C4-2B (cell line): ENCODE measurements at regions not wholly inside any gene's neighbourhood (a gene's known extent, or its start where the extent isn't known, plus 50 kb on each side); places are given as distances from the start of the nearest gene placed in this dataset.
"Not testable (repeated sequence)": the region's sequence is repeated elsewhere in the genome, so short reads cannot be mapped to it uniquely, and the experiment has no call there.

Source experiments
- H3K27ac ChIP-seq: fragments of 450-650 bp; 2 replicates; pipeline ENCODE4 v1.5.1; 2017
- ZFX ChIP-seq: fragments of 450-650 bp; IDR thresholded peaks from 2 replicates; pipeline ENCODE4 v1.6.1; 2017
- TF ChIP-seq, protein P1 (sequence below): fragments of 450-650 bp; conservative IDR thresholded peaks from 2 replicates; pipeline ENCODE4 v1.5.1; 2017; ENCODE audit warnings: mild to moderate bottlenecking

DNA sequence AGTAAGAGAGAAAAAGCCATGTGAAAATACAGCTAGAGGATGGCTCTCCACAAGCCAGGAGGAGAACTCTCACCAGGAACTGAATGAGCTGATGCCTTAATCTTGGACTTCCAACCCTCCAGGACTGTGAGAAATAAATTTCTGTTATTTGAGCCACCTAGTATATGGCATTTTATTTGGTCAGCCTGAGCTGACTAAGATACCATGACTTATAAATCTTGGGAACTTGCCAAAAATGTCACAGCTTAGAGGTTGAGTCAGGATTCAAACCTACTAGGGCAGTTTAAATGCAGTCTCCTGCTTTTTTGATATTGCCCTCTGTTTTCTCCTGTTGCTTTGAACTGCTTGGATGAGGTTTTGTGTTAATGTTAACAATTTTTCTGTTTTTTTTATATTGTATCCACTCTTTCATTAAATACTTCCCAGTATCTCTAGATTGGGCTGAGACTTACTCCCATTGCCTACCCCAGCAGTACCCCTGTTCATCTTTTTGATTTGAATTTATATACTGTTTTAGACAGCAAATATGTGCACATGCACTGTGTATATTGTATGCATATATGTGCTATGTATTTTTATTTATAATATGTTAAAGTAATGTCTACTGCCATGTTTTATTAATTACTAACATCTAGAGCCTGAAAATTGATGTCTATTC lies 1223.2 kb downstream of the OTOL1 start:
- no peak overlapping the region for H3K27ac ChIP-seq

DNA sequence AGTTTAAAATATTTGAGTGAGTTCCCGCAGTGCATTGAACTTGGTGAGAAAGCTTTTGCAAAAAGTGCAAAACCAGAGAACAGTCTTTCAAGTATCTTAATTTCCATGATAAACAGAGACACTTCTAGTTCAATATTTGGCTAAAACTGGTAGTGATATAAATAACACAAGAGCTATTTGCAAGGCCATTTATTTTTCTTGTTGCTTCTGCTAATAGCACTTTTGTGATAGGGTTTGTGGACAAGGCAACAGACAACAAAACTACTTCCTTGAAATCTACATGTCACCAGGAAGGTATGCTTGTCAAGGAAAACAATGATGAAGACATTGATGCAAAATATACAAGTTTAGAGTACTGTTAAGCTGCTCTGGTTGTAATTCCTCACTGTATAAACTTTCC lies 1225.1 kb downstream of the OTOL1 start:
- no peak for TF ChIP-seq ZFX
- TF ChIP-seq, protein P1, sequence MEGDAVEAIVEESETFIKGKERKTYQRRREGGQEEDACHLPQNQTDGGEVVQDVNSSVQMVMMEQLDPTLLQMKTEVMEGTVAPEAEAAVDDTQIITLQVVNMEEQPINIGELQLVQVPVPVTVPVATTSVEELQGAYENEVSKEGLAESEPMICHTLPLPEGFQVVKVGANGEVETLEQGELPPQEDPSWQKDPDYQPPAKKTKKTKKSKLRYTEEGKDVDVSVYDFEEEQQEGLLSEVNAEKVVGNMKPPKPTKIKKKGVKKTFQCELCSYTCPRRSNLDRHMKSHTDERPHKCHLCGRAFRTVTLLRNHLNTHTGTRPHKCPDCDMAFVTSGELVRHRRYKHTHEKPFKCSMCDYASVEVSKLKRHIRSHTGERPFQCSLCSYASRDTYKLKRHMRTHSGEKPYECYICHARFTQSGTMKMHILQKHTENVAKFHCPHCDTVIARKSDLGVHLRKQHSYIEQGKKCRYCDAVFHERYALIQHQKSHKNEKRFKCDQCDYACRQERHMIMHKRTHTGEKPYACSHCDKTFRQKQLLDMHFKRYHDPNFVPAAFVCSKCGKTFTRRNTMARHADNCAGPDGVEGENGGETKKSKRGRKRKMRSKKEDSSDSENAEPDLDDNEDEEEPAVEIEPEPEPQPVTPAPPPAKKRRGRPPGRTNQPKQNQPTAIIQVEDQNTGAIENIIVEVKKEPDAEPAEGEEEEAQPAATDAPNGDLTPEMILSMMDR, result no peak
- H3K27ac ChIP-seq, result no peak overlapping the region

More for the DNA sequence above, 1223.2 kb downstream of the OTOL1 start:
- no peak for TF ChIP-seq ZFX
- TF ChIP-seq, protein P1, result no peak

DNA sequence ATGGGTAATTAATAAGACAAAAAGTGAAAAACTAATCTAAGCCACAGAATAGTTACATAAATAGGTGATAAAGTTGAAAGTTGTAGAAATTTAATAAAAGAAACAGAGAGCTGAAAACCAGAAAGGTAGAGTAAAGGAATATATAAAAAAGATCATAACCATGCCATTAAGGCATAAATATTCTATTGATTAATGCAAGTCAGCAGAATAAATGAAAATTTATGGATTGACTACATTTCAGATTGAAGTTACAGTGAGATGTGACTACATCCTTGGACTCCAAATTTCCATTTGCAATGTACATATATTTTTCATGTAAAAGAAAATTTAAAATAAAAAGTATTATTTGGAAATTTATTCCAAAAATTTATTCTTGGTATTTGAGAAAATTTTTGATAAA lies 1225.7 kb downstream of the OTOL1 start:
- H3K27ac ChIP-seq, result no peak overlapping the region
- no peak for TF ChIP-seq ZFX
- TF ChIP-seq, protein P1, result no peak

DNA sequence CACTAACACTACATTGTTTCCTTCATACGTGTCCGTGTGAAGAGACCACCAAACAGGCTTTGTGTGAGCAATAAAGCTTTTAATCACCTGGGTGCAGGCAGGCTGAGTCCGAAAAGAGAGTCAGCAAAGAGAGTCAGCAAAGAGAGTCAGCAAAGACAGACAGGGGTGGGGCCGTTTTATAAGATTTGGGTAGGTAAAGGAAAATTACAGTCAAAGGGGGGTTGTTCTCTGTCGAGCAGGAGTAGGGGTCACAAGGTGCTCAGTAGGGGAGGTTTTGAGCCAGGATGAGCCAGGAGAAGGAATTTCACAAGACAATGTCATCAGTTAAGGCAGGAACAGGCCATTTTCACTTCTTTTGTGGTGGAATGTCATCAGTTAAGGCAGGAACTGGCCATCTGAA lies 1226.2 kb downstream of the OTOL1 start:
- not testable (repeated sequence) for H3K27ac ChIP-seq

DNA sequence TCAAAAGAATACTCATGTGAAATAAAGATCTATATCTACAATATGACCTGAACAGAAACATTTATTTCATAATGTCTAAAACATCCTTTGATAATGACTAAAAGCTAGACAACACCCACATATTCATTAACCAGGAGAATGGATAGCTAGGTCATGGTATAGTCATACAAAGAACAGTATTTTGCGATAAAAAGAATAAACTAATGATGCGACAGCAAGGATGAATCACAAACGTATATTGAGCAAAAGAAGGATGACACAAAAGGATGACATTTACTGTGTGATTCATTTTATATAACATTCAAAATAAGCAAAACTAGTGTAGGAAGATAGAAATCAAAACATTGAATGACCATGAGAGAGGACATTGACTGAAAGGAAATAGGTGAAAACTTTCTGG lies 1233.1 kb downstream of the OTOL1 start:
- TF ChIP-seq, protein P1, result no peak
- TF ChIP-seq ZFX, result no peak
- no peak overlapping the region for H3K27ac ChIP-seq

DNA sequence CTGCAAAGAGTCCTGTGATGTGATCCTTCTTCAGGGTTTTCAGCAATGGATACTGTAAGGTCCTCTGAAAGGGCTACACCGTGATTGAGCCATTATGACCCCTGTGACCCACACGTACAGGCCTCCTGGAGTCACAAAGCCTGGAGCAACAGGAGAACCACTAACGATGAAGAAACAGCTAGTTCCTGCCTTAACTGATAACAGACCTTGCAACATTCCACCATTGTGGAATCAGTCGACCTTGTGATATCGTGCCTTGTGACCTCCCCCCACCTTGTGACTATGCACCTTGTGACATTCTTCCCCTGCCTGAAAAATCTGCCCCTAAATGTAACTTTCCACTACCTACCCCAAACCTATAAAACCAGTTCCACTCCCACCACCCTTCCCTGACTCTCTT lies 1235.4 kb downstream of the OTOL1 start:
- H3K27ac ChIP-seq, result not testable (repeated sequence)

GRCh38 chr3:162738784-162739183 lies 1242.2 kb downstream of the OTOL1 start:
- TF ChIP-seq, protein P1, result no peak
- no peak for TF ChIP-seq ZFX

DNA sequence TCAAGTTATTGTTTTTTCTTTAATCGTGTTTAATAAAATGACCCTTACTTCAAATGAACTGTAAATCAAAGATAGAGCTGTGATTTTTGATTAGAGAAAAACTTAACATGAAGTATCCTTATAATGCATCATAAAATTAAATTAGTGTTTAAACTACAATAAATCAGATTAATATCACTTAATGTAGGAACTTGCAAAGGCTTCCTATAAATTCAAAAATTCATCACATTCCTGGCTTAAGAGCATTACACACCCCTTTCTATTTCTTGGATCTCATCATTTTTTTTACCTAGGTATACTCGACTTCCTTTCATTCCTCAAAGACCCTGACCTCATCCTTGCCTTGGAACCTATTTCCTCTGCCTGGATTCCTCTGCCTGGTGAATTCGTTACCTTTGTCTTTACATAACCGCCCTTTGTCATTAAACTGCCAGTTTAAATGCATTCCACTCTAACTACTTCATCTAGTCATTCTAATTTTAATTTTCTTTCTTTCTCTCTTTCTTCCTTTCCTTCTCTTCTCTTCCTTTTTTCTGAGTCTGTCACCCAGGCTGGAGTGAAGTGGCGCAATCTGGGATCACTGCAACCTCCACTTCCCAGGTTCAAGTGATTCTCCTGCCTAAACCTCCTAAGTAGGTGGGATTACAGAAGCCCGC lies 1244.5 kb downstream of the OTOL1 start:
- TF ChIP-seq, protein P1, result no peak
- TF ChIP-seq ZFX, result no peak
- H3K27ac ChIP-seq, result no peak overlapping the region

More at GRCh38 chr3:162738784-162739183, 1242.2 kb downstream of the OTOL1 start:
- no peak overlapping the region for H3K27ac ChIP-seq
